ENCODE measurements at regions not wholly inside any gene's neighbourhood (a gene's known extent, or its start where the extent isn't known, plus 50 kb on each side); places are given as distances from the start of the nearest gene placed in this dataset.

- no peak for DNase-seq (ENCODE audit: extremely low read depth, low read depth)
- H3K4me3 ChIP-seq (replicated peaks; ENCODE audit: low read depth, low read length): no peak overlapping the region
- TF ChIP-seq, protein P1, sequence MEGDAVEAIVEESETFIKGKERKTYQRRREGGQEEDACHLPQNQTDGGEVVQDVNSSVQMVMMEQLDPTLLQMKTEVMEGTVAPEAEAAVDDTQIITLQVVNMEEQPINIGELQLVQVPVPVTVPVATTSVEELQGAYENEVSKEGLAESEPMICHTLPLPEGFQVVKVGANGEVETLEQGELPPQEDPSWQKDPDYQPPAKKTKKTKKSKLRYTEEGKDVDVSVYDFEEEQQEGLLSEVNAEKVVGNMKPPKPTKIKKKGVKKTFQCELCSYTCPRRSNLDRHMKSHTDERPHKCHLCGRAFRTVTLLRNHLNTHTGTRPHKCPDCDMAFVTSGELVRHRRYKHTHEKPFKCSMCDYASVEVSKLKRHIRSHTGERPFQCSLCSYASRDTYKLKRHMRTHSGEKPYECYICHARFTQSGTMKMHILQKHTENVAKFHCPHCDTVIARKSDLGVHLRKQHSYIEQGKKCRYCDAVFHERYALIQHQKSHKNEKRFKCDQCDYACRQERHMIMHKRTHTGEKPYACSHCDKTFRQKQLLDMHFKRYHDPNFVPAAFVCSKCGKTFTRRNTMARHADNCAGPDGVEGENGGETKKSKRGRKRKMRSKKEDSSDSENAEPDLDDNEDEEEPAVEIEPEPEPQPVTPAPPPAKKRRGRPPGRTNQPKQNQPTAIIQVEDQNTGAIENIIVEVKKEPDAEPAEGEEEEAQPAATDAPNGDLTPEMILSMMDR (IDR thresholded peaks at IDR 0.05; ENCODE audit: low read depth, low read length, missing control alignments): no peak
These were observed 1589.4 kb upstream of the TENM4 start for GRCh38 chr11:81030186-81030585.

GRCh38 chr11:81026032-81026431 lies 1585.2 kb upstream of the TENM4 start:
- no peak for DNase-seq (ENCODE audit: extremely low read depth, low read depth)
- H3K4me3 ChIP-seq (replicated peaks; ENCODE audit: low read depth, low read length): no peak overlapping the region
- TF ChIP-seq, protein P1 (IDR thresholded peaks at IDR 0.05; ENCODE audit: low read depth, low read length, missing control alignments): no peak

DNA sequence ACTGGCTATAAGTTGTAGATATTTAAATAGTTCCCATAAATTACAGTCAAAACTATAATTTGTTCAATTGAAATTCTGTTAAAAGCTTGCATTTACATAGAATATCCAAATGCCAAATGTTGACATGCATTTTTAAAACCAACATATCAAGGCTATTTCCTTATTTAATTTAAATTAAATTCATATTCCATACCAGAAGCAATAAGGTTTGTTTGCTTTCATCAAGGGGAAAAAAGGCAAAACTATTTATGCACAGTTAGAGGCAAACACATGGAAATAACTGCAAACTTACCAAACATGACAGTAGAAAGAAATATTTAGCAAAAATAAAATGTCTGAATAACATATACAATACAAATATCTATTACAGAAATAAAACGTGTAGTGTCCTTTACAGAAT lies 1581.2 kb upstream of the TENM4 start:
- no peak for DNase-seq (ENCODE audit: extremely low read depth, low read depth)
- TF ChIP-seq, protein P1 (IDR thresholded peaks at IDR 0.05; ENCODE audit: low read depth, low read length, missing control alignments): no peak
- H3K4me3 ChIP-seq (replicated peaks; ENCODE audit: low read depth, low read length): no peak overlapping the region

- DNase-seq (ENCODE audit: extremely low read depth, low read depth): no peak
- TF ChIP-seq, protein P1 (IDR thresholded peaks at IDR 0.05; ENCODE audit: low read depth, low read length, missing control alignments): no peak
- H3K4me3 ChIP-seq (replicated peaks; ENCODE audit: low read depth, low read length): no peak overlapping the region
These were observed 1569.8 kb upstream of the TENM4 start for GRCh38 chr11:81010631-81011030.

DNA sequence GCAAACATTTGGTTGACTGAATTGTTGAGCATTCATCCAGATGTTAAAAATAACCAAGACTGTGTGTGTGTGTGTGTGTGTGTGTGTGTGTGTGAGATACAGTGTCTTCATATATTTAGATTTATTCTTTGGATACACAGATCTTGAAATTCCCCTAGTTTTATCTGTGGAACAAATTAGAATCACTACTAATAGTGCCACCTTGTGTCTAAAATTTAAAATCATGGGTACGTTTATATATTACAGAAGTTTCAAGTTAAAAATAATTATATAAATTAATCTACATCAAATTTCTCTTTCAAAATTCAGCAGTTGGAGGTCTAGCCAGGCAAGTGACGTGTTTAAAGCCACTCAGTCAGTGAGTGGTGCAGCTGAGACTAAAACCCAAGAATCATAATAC lies 1566.2 kb upstream of the TENM4 start:
- no peak for DNase-seq (ENCODE audit: extremely low read depth, low read depth)
- TF ChIP-seq, protein P1 (IDR thresholded peaks at IDR 0.05; ENCODE audit: low read depth, low read length, missing control alignments): no peak
- no peak overlapping the region for H3K4me3 ChIP-seq (replicated peaks; ENCODE audit: low read depth, low read length)

DNA sequence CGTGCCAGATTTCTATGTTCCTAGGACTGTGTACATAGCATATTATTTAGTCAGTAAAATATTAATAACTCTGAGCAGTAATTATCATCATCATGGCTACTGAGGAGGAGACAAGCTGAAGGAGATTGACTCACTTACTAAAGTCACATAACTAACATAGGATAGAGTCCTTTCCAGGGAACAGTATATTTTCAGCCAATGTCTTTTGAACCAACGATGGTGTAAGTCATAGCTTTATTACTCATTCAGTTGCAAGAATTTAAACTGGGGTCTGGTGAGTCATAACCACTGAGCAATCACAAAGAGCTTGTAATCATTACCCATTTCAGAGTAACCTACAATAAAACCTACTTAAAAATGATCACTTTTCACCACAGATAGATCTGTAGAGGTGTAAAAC lies 1564.8 kb upstream of the TENM4 start:
- DNase-seq (ENCODE audit: extremely low read depth, low read depth): no peak
- TF ChIP-seq, protein P1 (IDR thresholded peaks at IDR 0.05; ENCODE audit: low read depth, low read length, missing control alignments): no peak
- H3K4me3 ChIP-seq (replicated peaks; ENCODE audit: low read depth, low read length): no peak overlapping the region

DNA sequence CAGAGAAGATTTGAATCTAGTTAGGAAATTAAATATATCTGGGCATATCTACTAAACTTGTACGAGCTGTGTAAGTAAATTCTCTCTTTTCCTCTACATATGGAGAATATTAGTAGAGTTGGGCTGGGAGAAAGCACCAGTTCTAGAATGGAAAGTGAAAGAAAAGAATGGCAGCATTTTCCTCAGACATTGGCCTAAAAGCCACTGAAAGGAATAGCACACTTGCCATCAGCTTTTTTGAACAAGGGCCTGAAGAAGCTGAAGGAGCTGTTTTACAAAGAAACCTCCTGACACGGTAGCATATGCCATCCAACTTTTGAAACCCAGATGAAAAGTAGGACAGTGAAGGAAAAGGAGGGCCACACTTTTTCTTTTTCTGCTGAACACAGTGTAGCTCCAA lies 1563.7 kb upstream of the TENM4 start:
- TF ChIP-seq, protein P1 (IDR thresholded peaks at IDR 0.05; ENCODE audit: low read depth, low read length, missing control alignments): no peak
- no peak overlapping the region for H3K4me3 ChIP-seq (replicated peaks; ENCODE audit: low read depth, low read length)
- DNase-seq (ENCODE audit: extremely low read depth, low read depth): no peak

All from HFF-Myc (cell line).